MM.1S (cell line): ENCODE measurements at regions not wholly inside any gene's neighbourhood (a gene's known extent, or its start where the extent isn't known, plus 50 kb on each side); places are given as distances from the start of the nearest gene placed in this dataset.

Source experiments
- CTCF ChIP-seq: fragments of 300-600 bp; sonication (generic); IDR thresholded peaks from 2 replicates; pipeline ENCODE4 v1.5.1; 2016; ENCODE audit warnings: antibody characterized with exemption, low read length, mixed read lengths
- EZH2phosphoT487 ChIP-seq: fragments of 300-600 bp; sonication (generic); IDR thresholded peaks from 2 replicates; pipeline ENCODE4 v1.6.1; 2018; ENCODE audit warnings: antibody characterized with exemption, low read length

- TF ChIP-seq CTCF (no peak), EZH2phosphoT487 (no peak)
Observed at GRCh38 chr3:115420086-115420485, 203.2 kb upstream of the GAP43 start.
